NCI-H2227 treated with DMSO at 0.1 percent for 48 hours (cell line): ENCODE measurements at regions not wholly inside any gene's neighbourhood (a gene's known extent, or its start where the extent isn't known, plus 50 kb on each side); places are given as distances from the start of the nearest gene placed in this dataset.

Experiments
- DNase-seq: peaks from one replicate; lab custom pipeline; 2025; lab: John Stamatoyannopoulos, UW

DNA sequence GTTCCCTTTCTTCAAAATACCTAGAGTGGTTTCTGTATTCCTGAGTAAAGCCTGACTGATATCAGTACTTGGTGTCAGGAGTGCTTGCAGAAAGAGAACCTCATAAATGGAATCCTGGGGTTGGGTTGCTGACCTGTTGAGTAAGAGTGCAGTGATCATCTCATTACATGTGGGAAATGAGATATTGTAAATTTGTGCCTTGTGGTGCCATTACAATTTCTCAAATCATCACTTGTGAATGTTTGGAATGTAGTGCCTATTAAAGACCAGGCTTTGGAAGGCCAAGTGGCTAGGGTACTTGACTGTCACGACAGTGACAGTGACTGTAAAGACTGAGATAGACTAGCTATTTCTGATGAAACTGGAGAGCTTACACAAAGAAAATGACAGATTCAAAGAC is 176.7 kb upstream of the CTTNBP2NL start:
- DNase-seq = no peak

DNA sequence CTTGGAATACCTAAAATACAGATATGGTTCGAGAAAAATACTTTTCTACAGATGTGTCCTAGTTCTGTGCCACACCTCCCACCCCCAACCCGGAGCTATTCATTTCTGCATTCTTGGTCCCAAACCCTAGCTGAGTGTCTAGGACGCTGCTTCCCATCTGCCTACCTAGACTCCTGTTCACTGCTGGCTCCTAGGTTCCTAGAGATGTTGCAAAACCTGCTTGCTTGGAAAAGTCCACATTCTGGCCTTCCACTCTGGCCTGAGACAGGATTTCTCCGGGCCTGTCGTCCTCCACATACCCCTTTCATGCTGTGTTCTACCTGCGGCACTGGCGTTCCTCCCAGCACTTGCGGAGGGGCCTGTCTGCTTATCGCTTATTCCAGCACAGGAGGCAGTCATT is 165.8 kb upstream of the CTTNBP2NL start:
- DNase-seq = no peak

DNA sequence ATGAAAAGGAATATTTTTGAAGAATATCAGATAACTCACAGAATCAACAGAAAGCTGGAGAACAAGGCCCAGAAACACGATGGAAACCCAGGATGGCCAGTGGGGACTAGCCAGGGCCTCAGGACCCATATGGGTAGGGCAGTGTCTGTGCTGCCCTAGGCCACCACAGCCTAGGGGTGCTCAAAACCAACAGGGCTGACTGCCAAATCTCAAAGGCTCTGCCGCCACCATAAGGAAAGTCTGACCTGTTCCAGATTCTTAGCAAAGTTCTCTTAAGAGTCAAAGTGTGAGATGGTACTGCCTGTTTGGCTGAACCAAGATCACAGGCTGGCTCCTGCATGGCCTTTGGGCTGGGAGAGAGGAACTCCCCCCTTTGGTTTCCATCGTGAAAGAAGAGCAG is 164.7 kb upstream of the CTTNBP2NL start:
- no peak for DNase-seq

DNA sequence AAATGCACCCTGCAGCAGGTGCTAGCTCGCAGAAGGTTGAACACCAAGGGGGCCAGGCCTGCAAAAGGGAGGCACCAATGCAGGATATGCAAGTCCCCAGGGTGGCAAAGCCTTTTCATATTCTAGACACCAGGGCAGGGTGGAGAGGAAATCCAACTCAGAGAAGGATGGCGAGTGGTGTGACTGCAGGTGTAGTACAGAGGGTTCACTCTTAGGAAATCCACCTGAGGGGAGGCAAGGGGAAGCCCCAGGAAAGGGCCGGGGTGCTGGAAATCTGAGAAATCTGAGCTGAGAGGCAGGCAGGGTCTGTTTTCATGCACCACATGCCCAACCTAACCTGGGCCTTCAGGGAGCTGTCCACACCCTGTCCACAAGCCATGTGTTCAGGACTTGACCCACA is 163.2 kb upstream of the CTTNBP2NL start:
- no peak for DNase-seq

DNA sequence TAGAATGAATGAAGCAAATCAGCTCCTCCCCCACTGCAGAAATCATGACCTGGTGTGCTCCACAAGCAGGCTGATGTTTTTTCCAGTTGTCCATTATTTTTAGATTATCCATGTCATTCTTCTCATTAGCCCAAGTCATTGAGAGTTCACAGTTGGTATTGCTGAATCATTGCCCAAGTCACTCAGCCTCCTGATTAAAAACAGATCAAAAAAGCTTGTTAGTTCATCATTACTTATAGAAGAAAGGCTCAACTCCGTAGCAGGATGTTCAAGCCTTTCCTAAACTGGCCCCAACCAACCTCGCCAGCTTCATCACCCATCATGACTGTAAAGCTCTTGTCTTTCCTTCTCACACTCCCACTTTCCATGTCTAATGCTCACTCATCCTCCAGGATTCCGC is 161.3 kb upstream of the CTTNBP2NL start:
- no peak for DNase-seq

DNA sequence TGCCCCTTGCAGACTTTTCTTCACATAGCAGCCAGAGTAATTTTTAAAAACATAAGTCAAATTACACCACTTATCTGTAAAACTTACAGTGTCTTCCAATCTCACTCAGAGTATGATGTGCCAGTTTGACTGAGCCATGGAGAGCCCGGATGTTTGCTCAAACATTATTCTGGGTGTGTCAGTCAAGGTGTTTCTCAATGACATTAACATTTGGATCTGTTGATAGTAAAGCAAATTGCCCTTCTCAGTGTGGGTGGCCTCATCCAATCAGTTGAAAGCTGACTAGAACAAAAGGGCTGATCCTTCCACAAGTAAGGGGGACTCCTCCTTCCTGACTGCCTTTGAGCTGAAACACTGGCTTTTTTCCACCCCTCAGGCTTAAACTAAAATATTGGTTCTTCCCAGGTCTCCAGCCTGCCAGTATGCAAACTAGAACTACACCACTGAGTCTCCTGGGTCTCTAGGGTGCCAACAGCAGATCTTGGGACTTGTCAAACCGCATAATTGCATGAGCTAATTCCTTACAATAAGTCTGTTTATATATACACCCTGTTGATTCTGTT is 157.9 kb upstream of the CTTNBP2NL start:
- DNase-seq = no peak

DNA sequence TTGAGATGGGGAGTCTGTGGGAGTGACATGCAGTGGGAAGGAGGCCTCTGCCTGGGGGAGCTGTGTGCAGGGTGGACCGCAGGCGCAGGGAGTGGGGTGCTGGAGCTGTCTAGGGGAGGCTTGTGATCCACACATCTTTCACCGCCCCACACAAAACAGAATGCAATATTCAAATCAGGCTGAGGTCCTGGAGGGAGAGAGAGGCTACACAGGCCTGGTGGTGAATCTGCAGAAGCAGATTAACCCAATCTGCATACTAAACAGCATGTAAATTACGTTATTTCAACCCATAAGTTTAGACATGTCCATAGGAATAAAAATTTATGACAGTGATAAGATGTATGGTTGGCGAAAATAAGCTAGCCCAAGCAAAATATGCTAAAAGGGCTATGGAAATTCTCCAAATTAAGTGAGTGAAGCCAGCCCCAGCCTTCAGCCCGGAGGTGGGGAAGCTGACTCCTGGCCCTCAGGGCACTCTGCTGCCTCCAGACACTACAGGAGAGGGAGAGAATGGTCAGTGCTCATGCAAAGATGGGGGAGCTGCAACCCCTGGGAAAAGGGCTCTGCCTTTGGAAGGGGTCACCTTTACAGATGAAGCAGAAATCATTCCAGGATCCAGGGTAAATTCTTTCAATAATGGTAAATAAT is 156.2 kb upstream of the CTTNBP2NL start:
- no peak for DNase-seq

DNA sequence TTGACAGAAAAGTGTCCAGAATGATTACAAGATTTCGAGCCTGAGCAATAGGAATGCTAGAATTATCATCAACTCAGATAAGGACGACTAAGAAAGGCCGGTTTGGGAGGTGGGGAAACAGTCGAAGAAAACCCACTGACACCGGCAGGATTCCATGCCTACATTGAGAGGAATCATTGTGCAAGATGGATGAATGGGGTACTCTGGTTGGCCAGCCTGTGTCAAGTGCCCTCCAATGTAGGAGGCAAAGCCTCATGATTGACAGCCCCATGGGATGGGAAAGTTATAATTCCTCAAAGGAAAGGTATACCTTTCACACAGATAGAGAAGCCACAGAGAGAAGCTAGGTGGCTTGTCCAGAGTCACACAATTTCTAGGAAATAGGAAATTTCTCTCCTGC is 153.5 kb upstream of the CTTNBP2NL start:
- no peak for DNase-seq

DNA sequence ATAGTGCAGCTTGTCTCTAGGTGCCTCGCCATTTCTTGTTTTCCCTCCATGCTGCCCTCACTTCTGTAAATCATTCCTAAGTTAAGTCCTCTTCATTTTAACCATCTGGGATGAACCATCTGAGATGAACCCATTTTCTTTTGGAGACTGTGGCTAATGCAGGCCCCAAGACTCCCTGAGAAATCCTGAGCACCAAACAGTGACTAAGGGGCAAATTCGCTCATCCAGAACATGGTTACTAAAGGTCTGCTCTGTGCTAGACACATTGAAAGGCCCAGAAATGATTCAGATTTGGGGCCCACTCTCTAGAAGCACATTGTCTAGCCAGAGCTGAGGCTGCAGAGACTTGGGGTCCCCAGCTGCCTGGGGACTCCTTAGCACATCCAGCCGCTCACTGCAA is 151.9 kb upstream of the CTTNBP2NL start:
- DNase-seq = no peak

DNA sequence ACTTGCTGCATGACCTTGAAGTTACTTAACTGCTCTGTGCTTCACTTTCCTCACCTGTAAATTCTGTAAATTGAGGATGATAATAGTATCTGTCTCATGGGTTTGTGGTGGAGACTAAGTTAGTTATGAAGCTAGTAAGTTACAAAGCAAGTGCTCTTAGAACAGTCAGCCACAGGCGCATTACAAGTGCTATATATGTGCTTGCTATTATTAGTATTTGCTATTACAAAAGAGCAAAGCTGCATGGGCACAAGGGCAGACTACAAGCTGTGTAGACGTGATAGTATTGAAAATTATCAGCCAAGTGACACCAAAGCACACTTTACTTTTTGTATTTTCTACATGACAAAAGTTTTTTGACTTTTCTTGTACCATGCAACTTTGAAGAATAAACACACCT is 150.9 kb upstream of the CTTNBP2NL start:
- no peak for DNase-seq

DNA sequence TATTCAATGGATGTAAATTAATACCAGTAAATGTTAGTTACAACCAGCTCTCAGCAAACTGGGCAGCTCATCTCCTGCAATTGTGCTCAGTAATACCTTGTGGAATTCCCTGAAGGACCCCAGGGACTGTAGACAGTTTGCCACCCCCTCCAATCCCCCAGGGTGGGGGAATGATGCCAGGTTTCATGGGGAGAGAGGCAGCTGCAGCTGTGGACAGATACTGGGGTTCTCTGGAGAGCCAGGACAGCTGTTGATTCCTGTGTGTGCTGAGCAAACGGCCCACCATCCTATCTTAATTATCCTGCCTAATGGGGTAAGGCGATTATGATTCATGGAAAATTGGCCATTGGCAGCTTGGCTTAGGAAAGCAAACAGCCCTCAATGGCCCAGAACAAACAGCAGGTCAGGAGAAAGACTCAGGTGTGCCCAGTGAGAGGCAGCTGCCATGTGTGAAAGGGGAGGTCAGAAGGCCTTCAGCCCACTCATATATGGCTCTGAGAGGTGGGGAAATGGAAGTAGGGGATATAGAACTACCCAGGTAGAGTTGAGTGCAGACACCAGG is 148.9 kb upstream of the CTTNBP2NL start:
- DNase-seq = no peak

DNA sequence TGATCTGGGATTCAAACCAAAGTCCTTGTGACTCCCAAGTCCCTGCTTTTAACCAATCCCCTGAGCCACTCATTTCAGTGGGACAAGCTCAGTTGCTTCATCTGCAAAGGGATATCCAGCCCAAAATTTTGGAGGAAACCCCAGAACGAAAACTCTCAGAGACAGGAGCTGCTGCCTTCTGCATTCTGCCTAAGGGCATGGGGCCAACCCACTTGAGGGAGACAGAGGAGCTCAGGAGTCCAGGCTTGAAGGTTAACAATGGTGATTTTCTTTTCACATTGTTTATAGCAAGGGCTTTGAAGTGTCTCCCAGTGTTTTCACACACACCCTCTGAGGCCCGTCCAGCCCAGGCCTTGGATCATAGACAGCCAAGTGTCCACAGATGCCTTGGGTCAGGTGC is 148.1 kb upstream of the CTTNBP2NL start:
- DNase-seq = no peak

DNA sequence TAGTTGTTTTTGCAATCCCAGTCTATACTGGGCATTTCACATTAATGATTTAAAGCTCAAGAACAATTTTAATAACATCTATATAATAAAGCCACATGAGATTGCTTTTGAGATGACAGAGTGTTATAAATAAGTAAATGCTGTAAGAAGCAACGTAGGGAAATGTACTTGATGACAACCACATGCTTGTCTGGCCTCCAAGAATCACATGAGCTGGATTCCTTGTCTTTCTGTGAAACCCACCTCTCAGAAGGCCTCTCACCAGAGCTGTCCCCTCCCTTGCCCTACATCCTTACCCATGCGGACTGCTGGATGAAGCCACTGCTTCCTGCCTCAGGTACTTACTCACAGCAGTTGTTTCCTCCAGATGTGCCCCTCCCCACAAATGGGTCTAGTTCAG is 145.1 kb upstream of the CTTNBP2NL start:
- DNase-seq = no peak

DNA sequence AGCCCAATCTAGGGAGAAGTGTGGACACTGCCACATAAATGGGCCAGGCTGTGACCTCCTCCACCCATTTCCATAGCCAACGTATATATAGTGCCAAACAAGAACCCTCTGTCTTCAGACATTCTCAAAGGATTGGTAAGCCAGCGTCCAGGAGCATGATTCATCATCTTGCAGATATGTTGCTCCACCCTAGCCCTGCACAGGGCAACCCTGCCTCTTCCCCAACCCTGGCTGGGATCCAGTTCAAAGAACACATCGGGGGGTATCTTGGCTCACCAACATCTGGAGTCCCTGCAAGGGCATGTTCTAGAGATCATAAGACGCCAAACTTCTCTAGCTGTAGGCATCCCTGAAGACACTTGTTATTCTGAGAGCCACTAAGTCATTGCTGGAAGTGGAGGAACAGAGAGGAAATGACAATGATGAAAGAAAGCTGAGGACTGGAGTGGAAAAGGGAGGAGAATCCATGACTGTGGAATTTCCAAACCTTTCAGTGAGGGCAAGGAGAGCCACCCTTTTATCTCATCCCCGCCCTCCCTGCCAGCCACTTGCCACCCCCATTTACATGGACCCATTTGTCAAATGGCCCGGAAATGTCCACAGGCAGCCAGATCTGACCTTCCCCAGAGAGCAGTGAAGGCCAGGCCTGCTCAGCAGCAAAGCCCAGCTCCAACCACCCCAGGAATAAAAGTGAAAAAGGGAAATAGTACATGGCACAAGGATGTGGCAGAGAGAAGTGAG is 144.1 kb upstream of the CTTNBP2NL start:
- DNase-seq = no peak

DNA sequence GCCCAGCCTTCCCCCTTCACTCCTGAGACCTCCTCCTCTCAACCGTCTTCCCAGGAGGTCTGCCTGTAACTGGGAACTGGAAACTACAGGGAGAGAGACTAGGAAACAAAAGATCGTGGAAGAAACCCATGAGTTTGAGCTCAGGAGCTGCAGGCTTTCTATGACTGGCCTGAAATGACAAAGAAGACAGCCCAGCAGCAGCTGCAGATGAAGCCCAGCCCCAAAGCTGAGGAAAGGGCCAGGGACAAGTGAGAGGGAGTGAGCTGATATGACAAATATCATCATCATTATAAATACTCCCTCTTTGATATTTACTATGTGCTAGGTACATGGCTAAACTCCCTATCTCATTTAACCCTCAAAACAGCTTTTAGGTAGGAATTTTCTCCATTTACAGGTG is 142.6 kb upstream of the CTTNBP2NL start:
- no peak for DNase-seq

DNA sequence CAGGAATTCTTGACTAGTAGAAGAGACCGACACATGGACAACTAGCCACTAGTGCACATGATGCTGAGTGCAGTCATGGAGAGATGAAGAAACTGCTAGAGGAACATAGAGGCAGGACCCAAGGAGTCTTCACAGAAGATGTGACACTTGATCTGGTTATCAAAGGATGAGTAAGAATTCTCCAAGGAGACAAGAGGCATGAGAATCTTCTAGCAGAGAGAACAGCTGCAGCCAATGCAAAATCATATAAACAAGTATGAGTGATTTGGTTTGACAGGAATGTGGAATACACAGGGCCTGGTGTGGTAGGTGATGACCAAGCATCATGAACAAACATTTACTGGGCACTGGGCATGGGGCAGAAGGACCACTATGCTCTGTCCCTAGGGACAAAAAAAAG is 140.9 kb upstream of the CTTNBP2NL start:
- DNase-seq = no peak

DNA sequence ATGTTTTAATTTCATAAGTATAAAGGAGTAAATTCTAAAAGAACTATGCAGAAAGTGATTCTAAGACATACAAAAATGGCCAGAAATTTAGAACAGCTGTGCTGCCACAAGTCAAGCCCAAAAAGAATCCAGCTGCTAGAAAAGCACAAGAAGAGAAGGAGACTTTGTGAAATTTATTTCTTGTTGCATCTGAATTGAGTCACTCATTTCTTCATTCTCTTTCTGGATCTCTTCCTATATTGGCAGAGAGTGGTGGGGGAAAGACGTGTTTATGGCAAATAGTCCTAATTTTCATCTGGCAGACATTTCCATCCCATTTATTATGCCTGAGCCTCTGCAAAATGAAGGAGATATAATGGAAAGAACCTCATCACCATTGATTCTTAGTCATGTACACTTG is 139.6 kb upstream of the CTTNBP2NL start:
- DNase-seq = no peak

DNA sequence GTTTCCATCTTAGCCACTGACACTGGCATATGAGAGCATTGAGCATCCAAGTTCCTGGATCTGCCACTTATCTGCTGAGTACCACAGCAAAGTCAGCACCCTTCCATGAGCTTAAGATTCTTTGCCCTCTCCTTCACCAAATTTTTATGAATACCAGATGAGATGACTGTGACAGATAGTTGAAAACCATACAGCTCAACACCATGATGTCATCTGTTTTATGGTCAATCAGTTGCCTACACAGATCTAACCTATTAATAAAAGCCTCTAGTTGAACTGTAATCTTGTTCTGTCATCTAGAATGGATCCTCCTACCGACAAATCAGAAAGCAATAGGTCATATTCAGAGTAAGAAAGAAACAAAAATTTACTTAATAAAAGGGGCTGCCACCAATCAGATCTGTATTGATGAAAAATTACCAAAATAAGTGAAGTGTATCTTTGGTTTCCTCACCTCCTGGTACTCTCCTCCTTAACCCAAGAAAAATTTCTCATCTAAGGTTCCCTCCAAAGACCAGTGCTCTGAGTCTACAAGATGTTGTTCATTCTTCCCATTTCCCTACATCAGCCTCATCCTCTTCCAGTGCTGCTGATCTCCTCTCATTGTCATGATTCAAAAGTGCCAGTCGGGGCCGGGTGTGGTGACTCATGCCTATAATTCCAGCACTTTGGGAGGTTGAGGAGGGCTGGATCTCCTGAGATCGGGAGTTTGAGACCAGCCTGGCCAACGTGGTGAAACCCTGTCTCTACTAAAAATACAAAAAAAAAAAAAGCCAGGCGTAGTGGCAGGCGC is 138.8 kb upstream of the CTTNBP2NL start:
- no peak for DNase-seq

DNA sequence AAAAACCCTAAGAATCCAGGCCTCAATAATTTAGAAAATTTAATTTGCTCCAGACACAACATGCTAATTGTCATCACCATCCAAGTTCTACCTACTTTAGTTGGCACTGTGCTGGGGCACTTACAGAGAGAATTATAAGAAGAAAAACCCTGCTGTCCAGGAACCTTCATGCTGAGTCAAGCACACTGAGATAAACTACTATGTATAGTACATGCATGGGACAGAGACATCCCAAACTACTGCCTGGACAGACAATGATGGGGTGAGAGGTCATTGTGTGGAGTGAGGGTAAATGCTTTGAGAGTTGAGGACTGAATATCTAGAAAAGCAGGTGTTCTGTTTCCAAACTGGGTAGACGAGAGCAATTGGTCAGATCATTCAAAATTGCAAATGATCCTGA is 135.3 kb upstream of the CTTNBP2NL start:
- no peak for DNase-seq

DNA sequence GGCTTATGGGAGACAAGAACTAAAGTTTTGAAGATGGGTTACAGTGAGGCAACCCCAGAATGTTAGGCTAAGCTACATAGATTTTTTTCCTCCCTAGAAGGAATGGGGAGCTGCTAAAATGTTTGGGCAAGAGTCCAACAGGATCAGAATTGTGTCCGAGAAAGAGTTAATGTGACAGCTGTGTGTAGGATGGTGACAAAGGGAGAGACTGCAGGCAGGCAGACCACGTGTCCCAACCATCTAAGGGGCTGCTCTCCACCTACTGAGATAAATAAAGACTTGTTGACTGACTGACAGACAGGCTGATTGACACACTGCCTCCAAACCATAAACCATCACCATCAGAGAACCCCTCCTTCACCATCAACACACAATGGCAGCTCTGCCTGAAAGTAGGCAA is 133.7 kb upstream of the CTTNBP2NL start:
- no peak for DNase-seq

DNA sequence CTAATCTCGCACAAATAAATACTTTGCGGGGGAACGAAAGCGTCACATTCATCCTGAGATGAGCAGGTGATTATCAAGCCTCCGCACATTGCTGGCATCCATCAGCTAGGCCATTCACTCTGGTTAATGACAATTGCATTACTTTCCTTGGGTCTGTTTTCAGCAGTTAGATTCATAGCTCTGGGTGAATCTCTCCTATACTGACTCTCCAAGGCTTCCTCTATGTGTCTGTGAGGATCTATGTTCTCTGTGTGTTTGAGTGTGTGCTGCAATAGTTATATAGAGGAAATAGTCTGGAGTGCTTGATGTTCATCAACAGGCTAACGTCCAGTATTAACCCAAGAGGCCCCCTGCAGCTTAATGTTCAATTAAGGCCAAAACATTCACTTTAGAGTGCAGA is 133.0 kb upstream of the CTTNBP2NL start:
- no peak for DNase-seq

DNA sequence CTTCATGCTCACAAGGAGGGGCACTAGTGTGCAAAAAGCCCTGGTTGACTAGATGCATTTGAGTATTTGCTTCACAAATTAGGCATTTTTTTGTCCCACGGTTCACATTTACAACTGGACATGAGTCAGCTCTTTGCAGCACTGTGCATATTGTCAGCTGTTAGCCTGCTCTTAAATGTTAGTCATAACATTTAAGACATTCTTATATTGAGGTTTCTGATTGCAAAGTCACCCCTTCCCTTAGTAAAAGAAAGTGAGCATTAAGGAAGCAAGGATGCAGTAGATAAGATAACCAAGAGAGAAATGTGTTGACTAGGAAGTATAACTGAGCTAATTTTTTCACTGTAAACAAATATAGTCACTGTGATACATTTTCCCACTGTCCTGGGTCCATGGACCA is 132.6 kb upstream of the CTTNBP2NL start:
- no peak for DNase-seq

DNA sequence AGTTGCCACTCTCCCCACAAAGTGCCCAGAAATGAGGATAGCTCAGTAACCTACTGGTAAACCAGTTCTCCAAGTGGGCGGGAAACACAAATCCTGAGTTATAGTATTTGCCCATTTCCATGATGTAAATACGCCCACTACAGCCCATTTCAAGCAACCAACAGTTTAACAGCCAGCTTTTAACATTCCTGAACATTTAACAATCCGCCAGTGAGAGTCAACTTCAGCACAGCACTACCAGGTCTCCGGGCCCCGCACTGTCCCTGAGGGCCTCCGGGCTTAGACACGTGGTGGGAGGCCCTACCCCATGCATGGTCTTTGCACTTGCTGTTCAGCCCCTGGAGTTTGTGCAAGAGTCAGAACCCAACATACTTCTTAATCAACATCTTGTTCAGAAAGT is 132.0 kb upstream of the CTTNBP2NL start:
- no peak for DNase-seq
